Mesenchymal stem cell (in vitro differentiated cells and primary cell): ENCODE measurements at regions not wholly inside any gene's neighbourhood (a gene's known extent, or its start where the extent isn't known, plus 50 kb on each side); places are given as distances from the start of the nearest gene placed in this dataset.

Experiments
- DNase-seq: peaks from one replicate; pipeline ENCODE4 v3.0.0-alpha.2; 2013
- H2AFZ ChIP-seq: one replicate; pipeline ENCODE4 v1.6.1; 2013; ENCODE audit warnings: low read depth, mild to moderate bottlenecking, control low read depth, inconsistent platforms, low read length, moderate library complexity
- H2AK5ac ChIP-seq: 2 replicates; pipeline ENCODE4 v1.6.1; 2013; ENCODE audit warnings: low read length, moderate library complexity, mild to moderate bottlenecking, inconsistent platforms; ENCODE audit not compliant: severe bottlenecking
- H2BK120ac ChIP-seq: one replicate; pipeline ENCODE4 v1.6.1; 2013; ENCODE audit warnings: low read depth, mild to moderate bottlenecking, inconsistent platforms, low read length, moderate library complexity
- H2BK12ac ChIP-seq, 2 experiments: one replicate each; pipeline ENCODE4 v1.6.1; 2013; ENCODE audit warnings: inconsistent platforms in 2 of 2, low read length in 2 of 2, mild to moderate bottlenecking in 2 of 2, moderate library complexity in 2 of 2, control low read depth in 1 of 2
- H2BK15ac ChIP-seq: one replicate; pipeline ENCODE4 v1.6.1; 2013; ENCODE audit warnings: mild to moderate bottlenecking, low read depth, inconsistent platforms; ENCODE audit not compliant: poor library complexity, severe bottlenecking
- H2BK5ac ChIP-seq: 2 replicates; pipeline ENCODE4 v1.6.1; 2013; ENCODE audit warnings: low read depth, mild to moderate bottlenecking, low read length, control low read depth, inconsistent platforms; ENCODE audit not compliant: poor library complexity, severe bottlenecking
- H3K14ac ChIP-seq, 2 experiments: one replicate each; pipeline ENCODE4 v1.6.1; 2013; ENCODE audit warnings: inconsistent platforms in 2 of 2, low read length in 2 of 2, control low read depth in 1 of 2, mild to moderate bottlenecking in 1 of 2, moderate library complexity in 1 of 2
- H3K18ac ChIP-seq, 2 experiments: one replicate each; pipeline ENCODE4 v1.6.1; 2013; ENCODE audit warnings: inconsistent platforms in 2 of 2, low read length in 2 of 2, control low read depth in 1 of 2, low read depth in 1 of 2, mild to moderate bottlenecking in 1 of 2
- H3K23ac ChIP-seq, 2 experiments: one replicate each; pipeline ENCODE4 v1.6.1; 2013; ENCODE audit warnings: inconsistent platforms in 2 of 2, low read length in 2 of 2, mild to moderate bottlenecking in 2 of 2, moderate library complexity in 2 of 2, control low read depth in 1 of 2
- H3K27ac ChIP-seq: 2 replicates; pipeline ENCODE4 v1.5.1; 2013; ENCODE audit warnings: mild to moderate bottlenecking, moderate library complexity, low read length, control low read depth, inconsistent platforms; ENCODE audit not compliant: poor library complexity, severe bottlenecking
- H3K27me3 ChIP-seq, 2 experiments: 2 replicates each; pipeline versions ENCODE4 v1.6.1 to v1.7.0; 2013; ENCODE audit warnings: low read length in 2 of 2, mild to moderate bottlenecking in 2 of 2, moderate library complexity in 2 of 2, control low read depth in 1 of 2, inconsistent platforms in 1 of 2; ENCODE audit not compliant: control insufficient read depth in 1 of 2, insufficient read depth in 1 of 2
- H3K36me3 ChIP-seq, 2 experiments: 2 replicates each; pipeline versions ENCODE4 v1.6.1 to v1.7.0; 2013; ENCODE audit warnings: low read length in 2 of 2, control low read depth in 1 of 2, inconsistent platforms in 1 of 2, low read depth in 1 of 2, mild to moderate bottlenecking in 1 of 2; ENCODE audit not compliant: insufficient read depth in 2 of 2, control insufficient read depth in 1 of 2
- H3K4ac ChIP-seq, 2 experiments: one replicate each; pipeline ENCODE4 v1.6.1; 2013; ENCODE audit warnings: inconsistent platforms in 2 of 2, low read length in 2 of 2, mild to moderate bottlenecking in 2 of 2, moderate library complexity in 2 of 2, control low read depth in 1 of 2, low read depth in 1 of 2
- H3K4me1 ChIP-seq: 2 replicates; pipeline ENCODE4 v1.6.1; 2013; ENCODE audit warnings: low read depth, low read length, control low read depth; ENCODE audit not compliant: control insufficient read depth, insufficient read depth
- H3K4me2 ChIP-seq: 2 replicates; pipeline ENCODE4 v1.6.1; 2013; ENCODE audit warnings: low read length, mild to moderate bottlenecking, inconsistent platforms; ENCODE audit not compliant: poor library complexity, severe bottlenecking
- H3K4me3 ChIP-seq, 2 experiments: 2 replicates each; pipeline versions ENCODE4 v1.5.1 to v1.7.0; 2013; ENCODE audit warnings: low read length in 2 of 2, mild to moderate bottlenecking in 2 of 2, control low read depth in 1 of 2, low read depth in 1 of 2; ENCODE audit not compliant: insufficient read depth in 1 of 2
- H3K79me1 ChIP-seq: replicated peaks from 2 replicates; pipeline ENCODE4 v1.6.1; 2013; ENCODE audit warnings: mild to moderate bottlenecking, control low read depth, low read length, inconsistent platforms; ENCODE audit not compliant: poor library complexity, severe bottlenecking
- H3K9ac ChIP-seq: 2 replicates; pipeline ENCODE4 v1.7.0; 2013; ENCODE audit warnings: mild to moderate bottlenecking, low read length, moderate library complexity
- H3K9me3 ChIP-seq: 2 replicates; pipeline ENCODE4 v1.7.0; 2013; ENCODE audit warnings: mild to moderate bottlenecking, low read length; ENCODE audit not compliant: control insufficient read depth
- H4K8ac ChIP-seq: one replicate; pipeline ENCODE4 v1.6.1; 2013; ENCODE audit warnings: inconsistent platforms, mild to moderate bottlenecking, low read length, moderate library complexity
- H4K91ac ChIP-seq: one replicate; pipeline ENCODE4 v1.6.1; 2013; ENCODE audit warnings: mild to moderate bottlenecking, low read length, inconsistent platforms
- WGBS: methylation state at CpG from one replicate; pipeline ENCODE4 v1.1.7; 2013; ENCODE audit warnings: mixed read lengths; 5-methylcytosine and 5-hydroxymethylcytosine counted together

GRCh38 chr9:24712206-24712605, 166.5 kb upstream of the IZUMO3 start:
- DNase-seq = no peak
- Histone ChIP-seq H3K9ac (no peak overlapping the region), H3K4me2 (no peak overlapping the region), H2BK12ac (no peak overlapping the region), H2BK15ac (no peak overlapping the region), H3K23ac (no peak overlapping the region), H3K4me3 (no peak overlapping the region), H3K4ac (no peak overlapping the region), H4K8ac (no peak overlapping the region), H3K36me3 (no peaks in the 10 kb centered on the region), H2AK5ac (no peak overlapping the region), H3K9me3 (no peaks in the 10 kb centered on the region), H3K27ac (no peak overlapping the region), H2BK120ac (no peak overlapping the region), H4K91ac (no peak overlapping the region), H3K14ac (no peak overlapping the region), H3K18ac (no peak overlapping the region), H3K79me1 (no peaks in the 10 kb centered on the region), H3K27me3 (no peaks in the 10 kb centered on the region), H2AFZ (no peak overlapping the region), H3K4me1 (no peaks in the 10 kb centered on the region), H2BK5ac (no peak overlapping the region)
- 57% methylated on average over 1 of the region's 2 CpGs for WGBS

GRCh38 chr9:24708814-24709213, 163.1 kb upstream of the IZUMO3 start:
- Histone ChIP-seq H3K23ac (no peak overlapping the region), H2BK120ac (no peak overlapping the region), H3K9me3 (no peaks in the 10 kb centered on the region), H2AFZ (no peak overlapping the region), H3K4me3 (no peak overlapping the region), H3K36me3 (no peaks in the 10 kb centered on the region), H3K4me1 (no peaks in the 10 kb centered on the region), H3K79me1 (no peaks in the 10 kb centered on the region), H2BK15ac (no peak overlapping the region), H3K9ac (no peak overlapping the region), H4K8ac (no peak overlapping the region), H4K91ac (no peak overlapping the region), H3K4ac (no peak overlapping the region), H3K14ac (no peak overlapping the region), H2AK5ac (no peak overlapping the region), H3K27ac (no peak overlapping the region), H3K27me3 (no peaks in the 10 kb centered on the region), H3K18ac (no peak overlapping the region), H3K4me2 (no peak overlapping the region), H2BK12ac (no peak overlapping the region), H2BK5ac (no peak overlapping the region)
- no peak for DNase-seq
- WGBS = no CpG with 5 or more reads among the region's 2 CpGs

- H3K27me3 ChIP-seq = no peaks in the 10 kb centered on the region
- H3K14ac ChIP-seq = no peak overlapping the region
- no peak overlapping the region for H3K27ac ChIP-seq
- no peak overlapping the region for H3K4ac ChIP-seq
- H2BK5ac ChIP-seq = no peak overlapping the region
- H2AFZ ChIP-seq = no peak overlapping the region
- H3K36me3 ChIP-seq = no peaks in the 10 kb centered on the region
- no peak for DNase-seq
- no peaks in the 10 kb centered on the region for H3K79me1 ChIP-seq
- H3K4me1 ChIP-seq = no peaks in the 10 kb centered on the region
- no peaks in the 10 kb centered on the region for H3K9me3 ChIP-seq
- no peak overlapping the region for H3K18ac ChIP-seq
- H4K8ac ChIP-seq = no peak overlapping the region
- no peak overlapping the region for H2BK12ac ChIP-seq
- H3K23ac ChIP-seq = no peak overlapping the region
- peak overlapping the region; percentile 61 for H3K9ac ChIP-seq
- H3K4me3 ChIP-seq = peak overlapping the region in 1 of 2 experiments; percentile 73
- no peak overlapping the region for H3K4me2 ChIP-seq
- H2BK15ac ChIP-seq = no peak overlapping the region
- no CpG with 5 or more reads among the region's 3 CpGs for WGBS
- no peak overlapping the region for H4K91ac ChIP-seq
- H2BK120ac ChIP-seq = no peak overlapping the region
- H2AK5ac ChIP-seq = no peak overlapping the region
Measured at GRCh38 chr9:24698881-24699518, 153.3 kb upstream of the IZUMO3 start.

- H3K27ac ChIP-seq = no peak overlapping the region
- H4K91ac ChIP-seq = no peak overlapping the region
- H2BK12ac ChIP-seq = no peak overlapping the region
- no peak overlapping the region for H3K4me2 ChIP-seq
- H3K18ac ChIP-seq = no peak overlapping the region
- no peak overlapping the region for H3K4me3 ChIP-seq
- H3K4me1 ChIP-seq = no peaks in the 10 kb centered on the region
- no peak overlapping the region for H3K14ac ChIP-seq
- H2BK120ac ChIP-seq = no peak overlapping the region
- no peaks in the 10 kb centered on the region for H3K79me1 ChIP-seq
- H4K8ac ChIP-seq = no peak overlapping the region
- H2BK5ac ChIP-seq = no peak overlapping the region
- no peak for DNase-seq
- no peaks in the 10 kb centered on the region for H3K27me3 ChIP-seq
- no peak overlapping the region for H2AK5ac ChIP-seq
- H3K23ac ChIP-seq = no peak overlapping the region
- H3K4ac ChIP-seq = no peak overlapping the region
- no peaks in the 10 kb centered on the region for H3K36me3 ChIP-seq
- H3K9ac ChIP-seq = no peak overlapping the region
- H2AFZ ChIP-seq = no peak overlapping the region
- H3K9me3 ChIP-seq = peaks cover 8% of the 10 kb centered on the region
- H2BK15ac ChIP-seq = no peak overlapping the region
Measured at GRCh38 chr9:24672336-24672735, 126.6 kb upstream of the IZUMO3 start.
